Peyer's patch (tissue), 4 donors: ENCODE measurements at regions not wholly inside any gene's neighbourhood (a gene's known extent, or its start where the extent isn't known, plus 50 kb on each side); places are given as distances from the start of the nearest gene placed in this dataset.

Source experiments
- CTCF ChIP-seq, 6 experiments: fragments of 450-650 bp in 4 of 6; fragments of 200-600 bp in 2 of 6; sonication (generic) in 1 of 6; IDR thresholded peaks; one replicate each; pipeline ENCODE4 v1.5.1; 2017 to 2019; ENCODE audit warnings: antibody characterized with exemption in 6 of 6, mild to moderate bottlenecking in 3 of 6, moderate library complexity in 1 of 6
- POLR2A ChIP-seq, 2 donors: fragments of 450-650 bp; IDR thresholded peaks; one replicate each; pipeline ENCODE4 v1.5.1; 2017; ENCODE audit warnings: antibody characterized with exemption in 2 of 2, mild to moderate bottlenecking in 2 of 2, moderate library complexity in 2 of 2

DNA sequence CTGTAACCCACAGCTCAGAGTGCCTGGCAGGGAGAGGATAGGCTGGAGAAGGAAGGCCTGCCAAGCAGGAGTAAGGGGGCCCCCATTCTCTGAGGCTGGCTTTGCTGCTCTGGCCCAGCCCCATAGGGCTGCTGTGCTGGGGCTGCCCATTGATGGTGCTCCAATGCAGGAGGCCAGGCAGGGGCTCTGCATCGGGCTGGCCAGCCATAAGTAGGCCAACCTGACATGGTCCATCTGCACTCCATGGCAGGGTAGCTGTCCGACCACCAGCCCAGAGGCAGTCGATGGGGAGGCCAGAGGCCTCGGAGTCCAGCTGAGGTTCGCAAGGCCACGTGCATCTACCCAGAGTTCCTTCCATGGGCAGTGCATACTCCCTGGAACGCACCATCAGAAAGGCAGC, 75.0 kb upstream of the PITX1 start:
- TF ChIP-seq POLR2A (IDR thresholded peaks at IDR 0.05) (no peak), CTCF (IDR thresholded peaks at IDR 0.05) (no peak)
